ENCODE measurements at regions not wholly inside any gene's neighbourhood (a gene's known extent, or its start where the extent isn't known, plus 50 kb on each side); places are given as distances from the start of the nearest gene placed in this dataset.

GRCh38 chr11:104565583-104565961, 332.7 kb downstream of the CASP12 start:
- H3K4me3 ChIP-seq (ENCODE audit: low read depth, low read length) = no peak overlapping the region
- no peak for DNase-seq (ENCODE audit: low read depth)
- no peak for TF ChIP-seq CTCF (IDR thresholded peaks at IDR 0.05; ENCODE audit: insufficient read depth, low read depth, low read length)

GRCh38 chr11:104564921-104565582, 333.2 kb downstream of the CASP12 start:
- no peak for TF ChIP-seq CTCF (IDR thresholded peaks at IDR 0.05; ENCODE audit: insufficient read depth, low read depth, low read length)
- DNase-seq (ENCODE audit: low read depth) = no peak
- H3K4me3 ChIP-seq (ENCODE audit: low read depth, low read length) = no peak overlapping the region

- H3K4me3 ChIP-seq (ENCODE audit: low read depth, low read length) = no peak overlapping the region
- TF ChIP-seq CTCF (IDR thresholded peaks at IDR 0.05; ENCODE audit: insufficient read depth, low read depth, low read length) = no peak
- DNase-seq (ENCODE audit: low read depth) = no peak
These were observed 341.5 kb downstream of the CASP12 start for GRCh38 chr11:104556606-104557301.

GRCh38 chr11:104549019-104549418, 349.2 kb downstream of the CASP12 start:
- no peak for DNase-seq (ENCODE audit: low read depth)
- no peak for TF ChIP-seq CTCF (IDR thresholded peaks at IDR 0.05; ENCODE audit: insufficient read depth, low read depth, low read length)
- no peak overlapping the region for H3K4me3 ChIP-seq (ENCODE audit: low read depth, low read length)

GRCh38 chr11:104547996-104548661, 350.1 kb downstream of the CASP12 start:
- peak; percentile 13 for TF ChIP-seq CTCF (IDR thresholded peaks at IDR 0.05; ENCODE audit: insufficient read depth, low read depth, low read length)
- no peak overlapping the region for H3K4me3 ChIP-seq (ENCODE audit: low read depth, low read length)
- no peak for DNase-seq (ENCODE audit: low read depth)

GRCh38 chr11:104546501-104546900, 351.8 kb downstream of the CASP12 start:
- no peak for DNase-seq (ENCODE audit: low read depth)
- TF ChIP-seq CTCF (IDR thresholded peaks at IDR 0.05; ENCODE audit: insufficient read depth, low read depth, low read length) = no peak
- H3K4me3 ChIP-seq (ENCODE audit: low read depth, low read length) = no peak overlapping the region

Measured in fibroblast of villous mesenchyme (primary cell).